Activated naive CD8-positive, alpha-beta T cell treated with anti-CD3 and anti-CD28 coated beads for 36 hours (primary cell): ENCODE measurements at regions not wholly inside any gene's neighbourhood (a gene's known extent, or its start where the extent isn't known, plus 50 kb on each side); places are given as distances from the start of the nearest gene placed in this dataset.
"Not testable (repeated sequence)": the region's sequence is repeated elsewhere in the genome, so short reads cannot be mapped to it uniquely, and the experiment has no call there.

Source experiments
- DNase-seq: peaks from one replicate; pipeline ENCODE4 v3.0.0; 2021
- H3K27ac Mint-ChIP-seq: one replicate; pipeline ENCODE4 v1.8.0; 2022; ENCODE audit warnings: mild to moderate bottlenecking, moderate library complexity, mixed read lengths
- H3K27me3 Mint-ChIP-seq: one replicate; pipeline ENCODE4 v1.8.0; 2022; ENCODE audit warnings: mild to moderate bottlenecking, mixed read lengths
- H3K36me3 Mint-ChIP-seq: one replicate; pipeline ENCODE4 v1.8.0; 2021; ENCODE audit warnings: mild to moderate bottlenecking, mixed read lengths
- H3K4me1 Mint-ChIP-seq: one replicate; pipeline ENCODE4 v1.8.0; 2021; ENCODE audit warnings: mixed read lengths
- H3K4me3 Mint-ChIP-seq: one replicate; pipeline ENCODE4 v1.8.0; 2022; ENCODE audit warnings: mild to moderate bottlenecking, moderate library complexity, mixed read lengths
- H3K9me3 Mint-ChIP-seq: one replicate; pipeline ENCODE4 v1.8.0; 2022; ENCODE audit warnings: mixed read lengths

DNA sequence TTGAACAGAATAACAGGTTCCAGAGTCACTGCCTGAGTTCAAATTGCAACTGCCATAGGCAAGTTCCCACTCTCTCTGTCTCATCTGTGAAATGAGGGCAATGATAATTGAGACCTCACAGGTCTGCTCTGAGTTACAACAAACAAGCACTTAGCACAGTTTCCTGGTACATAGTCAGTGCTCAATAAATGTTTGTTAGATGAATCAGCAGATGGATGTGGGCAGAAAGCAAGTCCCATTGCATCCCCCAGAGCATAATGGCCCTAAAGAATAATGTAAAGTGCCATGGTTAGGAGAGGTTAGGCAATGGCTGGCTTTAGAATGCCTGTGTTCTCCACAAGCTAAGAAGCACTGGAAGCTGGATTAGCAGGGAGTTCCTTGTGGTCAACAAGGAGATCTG, 136.5 kb upstream of the LARP1 start:
- H3K27ac Mint-ChIP-seq, result no peak overlapping the region
- peaks cover 16% of the 10 kb centered on the region for H3K27me3 Mint-ChIP-seq
- H3K9me3 Mint-ChIP-seq, result no peaks in the 10 kb centered on the region
- no peaks in the 10 kb centered on the region for H3K36me3 Mint-ChIP-seq
- no peak overlapping the region for H3K4me3 Mint-ChIP-seq
- H3K4me1 Mint-ChIP-seq, result no peaks in the 10 kb centered on the region
- no peak for DNase-seq

DNA sequence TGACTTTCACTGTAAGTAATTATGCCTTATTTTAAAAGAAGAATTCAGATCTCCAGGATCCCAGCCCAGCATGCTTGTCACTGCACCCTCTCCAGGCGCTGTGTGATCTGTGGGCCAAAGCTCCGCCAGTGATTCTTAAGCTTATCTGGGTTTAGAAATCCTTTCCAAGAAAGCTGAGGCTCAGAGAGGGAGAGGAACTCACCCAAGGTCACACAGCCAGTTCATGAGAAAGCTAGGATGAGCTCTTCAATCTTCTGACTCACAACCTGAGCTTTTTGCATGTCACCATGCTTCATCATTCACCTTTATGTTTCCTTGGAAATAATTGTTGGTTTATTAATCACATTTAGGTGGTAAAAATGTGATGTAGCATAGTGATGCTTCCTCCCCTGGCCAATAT, 136.6 kb upstream of the HAND1 start:
- no peak overlapping the region for H3K4me3 Mint-ChIP-seq
- H3K27ac Mint-ChIP-seq, result no peak overlapping the region
- H3K36me3 Mint-ChIP-seq, result no peaks in the 10 kb centered on the region
- peaks cover 53% of the 10 kb centered on the region for H3K27me3 Mint-ChIP-seq
- peaks cover 5% of the 10 kb centered on the region for H3K4me1 Mint-ChIP-seq
- no peaks in the 10 kb centered on the region for H3K9me3 Mint-ChIP-seq
- DNase-seq, result no peak

DNA sequence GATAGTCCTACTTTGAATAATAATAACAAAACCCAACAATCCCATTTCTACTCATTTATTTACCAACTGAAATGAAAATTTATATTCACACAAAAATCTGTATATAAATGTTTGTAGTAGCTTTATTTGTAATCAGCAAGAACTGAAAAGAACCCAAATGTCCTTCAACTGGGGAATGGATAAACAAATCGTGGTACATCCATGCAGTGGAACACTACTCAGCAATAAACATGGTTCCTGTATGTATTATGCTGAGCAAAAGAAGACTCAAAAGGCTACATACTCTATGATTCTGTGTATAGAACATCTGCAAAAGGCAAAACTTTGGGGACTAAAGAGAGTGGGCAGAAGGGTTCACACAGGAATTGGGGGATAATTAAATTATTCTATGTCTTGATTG, 136.1 kb upstream of the HAND1 start:
- H3K27me3 Mint-ChIP-seq, result peaks cover 58% of the 10 kb centered on the region
- H3K4me1 Mint-ChIP-seq, result peaks cover 5% of the 10 kb centered on the region
- no peak for DNase-seq
- H3K27ac Mint-ChIP-seq, result no peak overlapping the region
- no peaks in the 10 kb centered on the region for H3K36me3 Mint-ChIP-seq
- no peaks in the 10 kb centered on the region for H3K9me3 Mint-ChIP-seq
- H3K4me3 Mint-ChIP-seq, result no peak overlapping the region

DNA sequence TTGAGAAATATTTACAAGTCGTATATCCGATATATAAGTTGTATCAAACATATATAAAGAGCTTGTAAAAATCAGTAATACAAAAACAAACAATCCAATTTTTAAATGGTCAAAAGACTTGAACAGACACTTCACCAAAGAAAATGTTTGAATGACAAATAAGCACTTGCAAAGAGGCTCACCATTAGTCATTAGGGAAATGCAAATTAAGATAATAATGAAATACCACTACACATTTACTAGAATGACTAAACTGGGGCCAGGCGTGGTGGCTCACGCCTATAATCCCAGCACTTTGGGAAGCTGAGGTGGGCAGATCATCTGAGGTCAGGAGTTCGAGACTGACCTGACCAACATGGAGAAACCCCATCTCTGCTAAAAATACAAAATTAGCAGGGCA, 134.6 kb upstream of the HAND1 start:
- Mint-ChIP-seq H3K4me3 (no peak overlapping the region), H3K36me3 (no peaks in the 10 kb centered on the region), H3K4me1 (peaks cover 5% of the 10 kb centered on the region), H3K27me3 (peaks cover 70% of the 10 kb centered on the region), H3K9me3 (no peaks in the 10 kb centered on the region), H3K27ac (no peak overlapping the region)
- no peak for DNase-seq

DNA sequence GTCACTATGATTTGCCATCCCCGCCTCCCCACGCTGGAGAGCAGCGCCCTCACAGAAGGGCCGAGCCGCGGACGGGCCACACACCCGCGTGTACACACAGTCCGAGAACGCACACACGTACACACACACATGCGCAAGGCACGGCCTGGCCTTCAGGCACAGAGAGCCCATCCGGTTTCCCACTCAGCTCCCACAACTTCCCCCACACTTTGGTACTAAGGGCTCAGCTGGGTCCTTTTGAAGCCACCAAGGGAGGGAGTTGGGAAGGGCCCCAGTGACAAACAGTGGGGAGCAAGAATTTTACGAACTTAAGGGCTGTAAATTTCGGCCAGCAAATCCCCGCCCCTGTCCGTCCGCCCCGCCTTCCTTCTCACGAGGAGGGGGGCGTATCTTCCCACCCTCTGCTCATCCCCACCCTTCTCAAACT, 133.3 kb upstream of the HAND1 start:
- DNase-seq, result no peak
- H3K27ac Mint-ChIP-seq, result no peak overlapping the region
- H3K4me1 Mint-ChIP-seq, result peaks cover 5% of the 10 kb centered on the region
- no peaks in the 10 kb centered on the region for H3K36me3 Mint-ChIP-seq
- peaks cover 77% of the 10 kb centered on the region for H3K27me3 Mint-ChIP-seq
- H3K9me3 Mint-ChIP-seq, result no peaks in the 10 kb centered on the region
- peak overlapping the region; percentile 52 for H3K4me3 Mint-ChIP-seq

DNA sequence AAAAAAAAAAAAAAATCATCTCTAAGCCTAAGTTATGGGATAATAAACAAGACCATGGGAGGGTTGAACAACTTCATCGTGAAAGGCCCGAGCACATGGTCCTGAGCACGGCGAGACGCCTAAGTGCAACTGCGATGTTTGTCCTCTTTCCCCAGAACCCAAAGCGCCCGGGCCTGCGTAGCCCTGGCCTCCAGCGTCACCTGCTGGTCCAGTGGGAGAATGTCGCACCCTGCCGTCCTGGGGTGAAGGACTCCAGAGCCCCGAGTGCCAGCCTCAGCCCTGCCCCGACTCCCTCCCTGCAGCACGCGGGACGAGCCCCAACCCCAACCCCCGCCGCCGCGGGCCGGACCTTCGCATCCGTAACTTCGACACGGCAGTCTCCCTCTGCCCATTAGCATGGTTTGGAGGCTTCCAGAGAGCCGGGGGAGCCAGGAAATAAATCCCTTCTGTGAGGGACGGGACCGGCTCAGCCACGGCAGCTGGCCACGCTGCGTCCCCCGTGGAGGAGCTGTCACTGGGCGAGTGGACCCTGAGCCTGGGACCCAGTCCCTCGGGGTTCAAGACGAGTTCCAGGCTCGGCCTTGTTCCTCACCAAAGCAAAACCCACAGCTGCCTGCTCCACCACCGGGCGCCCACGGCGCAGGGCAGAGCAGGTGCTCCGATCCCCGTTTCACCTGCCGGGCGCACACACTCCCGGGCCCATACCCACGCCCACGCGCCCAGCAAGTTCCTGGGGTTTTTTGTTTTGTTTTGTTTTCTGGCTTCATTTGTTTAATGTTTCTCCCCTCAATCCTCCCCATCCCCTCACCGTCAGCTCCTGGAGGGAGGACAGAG, 132.5 kb upstream of the HAND1 start:
- Mint-ChIP-seq H3K9me3 (no peaks in the 10 kb centered on the region), H3K4me1 (peaks cover 5% of the 10 kb centered on the region), H3K27me3 (peaks cover 79% of the 10 kb centered on the region), H3K36me3 (no peaks in the 10 kb centered on the region), H3K4me3 (no peak overlapping the region), H3K27ac (no peak overlapping the region)
- DNase-seq, result peak; percentile 83

DNA sequence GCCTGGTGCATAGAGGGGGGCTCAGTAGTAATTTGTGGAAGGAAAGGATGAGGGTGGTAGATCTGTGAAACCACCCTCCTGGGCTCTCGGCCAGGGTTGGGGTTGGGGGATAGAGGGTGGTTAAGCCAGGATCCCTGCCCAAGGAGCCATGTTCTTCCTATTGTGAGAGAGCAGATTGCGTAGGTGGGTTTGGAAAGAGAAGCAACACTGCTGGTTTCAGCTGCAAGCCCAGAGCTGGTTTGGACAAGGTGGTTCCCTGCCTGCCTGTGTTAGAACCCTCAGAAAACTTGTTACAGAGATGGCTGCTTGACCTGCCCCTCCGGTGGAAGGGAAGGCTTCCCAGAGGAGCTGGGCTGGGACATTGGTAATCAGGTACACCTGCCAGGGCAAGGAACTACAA, 131.2 kb upstream of the HAND1 start:
- Mint-ChIP-seq H3K4me3 (no peak overlapping the region), H3K36me3 (no peaks in the 10 kb centered on the region), H3K9me3 (no peaks in the 10 kb centered on the region), H3K27ac (no peak overlapping the region), H3K27me3 (peaks cover 81% of the 10 kb centered on the region), H3K4me1 (peaks cover 5% of the 10 kb centered on the region)
- no peak for DNase-seq

DNA sequence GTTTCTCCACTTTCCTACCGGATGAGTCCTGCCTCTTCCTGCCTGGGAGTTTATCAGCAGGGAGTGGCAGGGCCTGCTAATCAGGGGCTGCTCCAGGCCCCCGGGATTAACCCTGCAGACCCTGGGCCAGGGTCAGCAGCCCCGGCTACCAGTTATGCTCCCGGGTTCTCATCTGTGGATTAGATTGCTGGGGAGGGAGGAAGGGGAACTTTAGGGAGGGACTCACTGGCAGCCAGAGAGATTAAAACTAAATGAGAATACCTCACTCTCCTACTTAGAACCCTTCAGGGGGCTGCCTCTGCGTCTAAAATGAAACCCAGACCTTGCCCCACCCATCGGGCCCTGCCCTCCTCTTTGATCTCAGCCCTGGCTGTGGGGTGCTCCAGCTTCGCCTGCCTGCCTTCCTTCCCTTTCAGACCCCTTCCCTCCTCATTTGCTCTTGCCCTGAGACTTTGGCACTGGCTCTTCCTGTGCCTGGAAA, 130.5 kb upstream of the HAND1 start:
- Mint-ChIP-seq H3K9me3 (no peaks in the 10 kb centered on the region), H3K4me1 (peaks cover 5% of the 10 kb centered on the region), H3K27ac (no peak overlapping the region), H3K27me3 (peaks cover 86% of the 10 kb centered on the region), H3K36me3 (no peaks in the 10 kb centered on the region), H3K4me3 (no peak overlapping the region)
- no peak for DNase-seq

DNA sequence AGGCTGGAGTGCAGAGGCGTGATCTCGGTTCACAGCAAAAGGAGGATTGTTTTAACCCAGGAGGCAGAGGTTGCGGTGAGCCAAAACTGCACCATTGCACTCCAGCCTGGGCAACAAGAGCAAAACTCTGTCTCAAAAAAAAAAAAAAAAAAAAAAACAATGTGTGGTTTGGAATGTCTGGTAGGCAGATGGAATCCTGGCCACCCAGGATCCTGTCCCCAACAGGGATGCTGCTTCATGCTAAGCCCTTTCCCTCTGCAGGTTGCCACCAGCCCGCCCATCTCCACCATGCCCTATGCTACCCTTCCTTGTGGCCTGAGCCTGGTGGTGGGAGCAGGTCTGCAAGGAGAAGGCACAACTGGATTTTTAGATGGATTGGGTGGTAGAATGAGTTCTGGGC, 129.7 kb upstream of the HAND1 start:
- no peaks in the 10 kb centered on the region for H3K36me3 Mint-ChIP-seq
- H3K9me3 Mint-ChIP-seq, result no peaks in the 10 kb centered on the region
- DNase-seq, result no peak
- H3K27me3 Mint-ChIP-seq, result peaks cover 85% of the 10 kb centered on the region
- H3K4me3 Mint-ChIP-seq, result no peak overlapping the region
- peaks cover 5% of the 10 kb centered on the region for H3K4me1 Mint-ChIP-seq
- H3K27ac Mint-ChIP-seq, result no peak overlapping the region

DNA sequence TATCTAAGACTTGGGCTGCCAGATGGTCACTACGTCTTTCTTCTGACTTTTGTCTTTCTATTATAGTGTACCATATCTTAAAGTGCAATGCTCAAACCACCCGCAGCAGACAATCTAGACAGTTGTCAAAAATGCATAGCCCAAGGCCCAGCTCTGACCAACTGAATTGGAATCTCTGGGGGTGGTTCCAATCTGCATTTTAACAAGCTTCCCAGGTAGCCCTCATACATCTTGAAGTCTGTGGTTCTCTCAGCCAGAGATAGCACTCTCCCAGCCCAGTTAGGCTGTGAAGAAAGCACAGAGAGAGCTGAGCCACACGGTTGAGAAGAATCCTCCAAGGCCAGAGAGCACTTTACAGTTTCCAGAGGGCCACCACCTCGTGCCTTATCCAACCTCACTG, 128.2 kb upstream of the HAND1 start:
- peaks cover 1% of the 10 kb centered on the region for H3K4me1 Mint-ChIP-seq

DNA sequence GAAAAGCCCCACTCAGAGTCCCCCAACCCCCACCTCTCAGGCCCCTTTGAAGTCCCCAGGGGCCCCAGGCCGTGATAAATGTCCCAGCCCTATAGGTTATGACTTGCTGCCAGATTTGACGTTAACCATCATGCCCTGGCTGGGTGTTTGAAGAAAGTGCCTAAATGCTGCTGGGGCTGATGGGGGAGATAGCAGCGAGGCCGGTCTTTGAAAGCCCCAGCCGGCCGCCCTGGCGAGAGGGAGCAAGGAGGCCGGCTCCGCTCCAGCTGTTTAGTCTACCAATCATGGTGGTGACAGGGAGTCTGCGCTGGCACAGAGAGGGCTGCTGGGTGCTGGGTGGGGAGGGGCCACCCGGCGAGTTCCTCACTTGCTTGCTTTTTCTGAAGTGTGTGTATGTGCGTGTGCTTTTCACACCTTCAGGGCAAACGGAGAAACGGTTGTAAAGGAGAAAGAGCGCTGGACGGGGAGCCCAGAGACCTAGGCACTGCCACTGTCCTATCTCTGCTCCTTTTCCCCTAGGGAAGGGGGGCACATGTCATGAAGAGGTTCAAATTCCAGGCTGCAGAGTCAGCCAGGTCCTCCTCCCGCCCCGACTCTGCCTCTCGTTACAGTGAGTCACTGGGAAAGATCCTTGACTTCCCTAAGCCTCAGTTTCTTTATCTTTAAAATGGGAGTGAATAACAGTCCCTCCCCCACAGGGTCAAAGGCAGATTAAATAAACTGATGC, 126.1 kb upstream of the HAND1 start:
- no peaks in the 10 kb centered on the region for H3K4me1 Mint-ChIP-seq
- H3K36me3 Mint-ChIP-seq, result no peaks in the 10 kb centered on the region
- DNase-seq, result no peak
- H3K27me3 Mint-ChIP-seq, result peaks cover 70% of the 10 kb centered on the region
- no peaks in the 10 kb centered on the region for H3K9me3 Mint-ChIP-seq
- no peak overlapping the region for H3K27ac Mint-ChIP-seq
- H3K4me3 Mint-ChIP-seq, result no peak overlapping the region

More for the DNA sequence above, 128.2 kb upstream of the HAND1 start:
- Mint-ChIP-seq H3K9me3 (no peaks in the 10 kb centered on the region), H3K27me3 (peaks cover 82% of the 10 kb centered on the region), H3K4me3 (no peak overlapping the region), H3K27ac (no peak overlapping the region), H3K36me3 (no peaks in the 10 kb centered on the region)
- DNase-seq, result no peak

DNA sequence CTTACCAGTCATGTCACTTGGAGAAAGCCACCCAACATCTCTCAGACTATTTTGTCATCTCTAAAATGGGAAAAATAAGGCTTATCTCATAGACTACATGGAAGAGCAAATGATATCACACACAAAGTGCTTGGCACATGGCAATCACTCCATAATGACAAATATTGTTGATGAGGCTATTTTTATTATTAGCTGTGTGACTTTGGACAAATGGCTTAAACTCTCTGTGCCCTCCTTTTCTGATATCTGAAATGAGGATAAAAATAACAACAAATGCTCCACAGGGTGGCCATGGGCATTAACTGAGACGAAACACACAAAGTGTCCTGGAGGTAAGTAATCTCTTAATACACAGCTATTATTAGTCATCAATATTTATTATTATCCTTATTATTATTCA, 125.5 kb upstream of the HAND1 start:
- no peaks in the 10 kb centered on the region for H3K9me3 Mint-ChIP-seq
- no peak overlapping the region for H3K27ac Mint-ChIP-seq
- no peak for DNase-seq
- H3K4me3 Mint-ChIP-seq, result no peak overlapping the region
- no peaks in the 10 kb centered on the region for H3K4me1 Mint-ChIP-seq
- no peaks in the 10 kb centered on the region for H3K36me3 Mint-ChIP-seq
- peaks cover 69% of the 10 kb centered on the region for H3K27me3 Mint-ChIP-seq

DNA sequence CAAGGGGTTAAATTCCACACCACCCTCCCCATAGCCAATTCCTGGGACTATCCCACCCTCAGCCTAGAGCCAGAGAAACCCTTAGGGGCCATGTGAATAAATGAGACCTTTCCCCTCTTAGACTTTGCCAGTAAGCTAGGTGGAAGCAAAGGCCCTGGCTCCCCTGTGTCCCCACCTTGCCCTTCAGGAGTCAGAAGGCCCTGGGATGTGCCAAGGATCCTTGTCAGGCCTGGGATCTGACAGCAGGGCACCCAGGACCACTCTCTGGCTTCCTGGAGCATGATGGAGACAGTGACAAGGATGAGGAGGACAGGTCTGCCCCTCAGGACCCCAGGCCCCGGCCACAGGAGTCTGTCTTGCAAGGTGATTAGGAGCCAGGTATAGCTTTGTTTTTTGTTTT, 125.0 kb upstream of the HAND1 start:
- Mint-ChIP-seq H3K27me3 (peaks cover 66% of the 10 kb centered on the region), H3K4me1 (no peaks in the 10 kb centered on the region), H3K4me3 (no peak overlapping the region), H3K36me3 (no peaks in the 10 kb centered on the region), H3K9me3 (no peaks in the 10 kb centered on the region), H3K27ac (no peak overlapping the region)
- DNase-seq, result no peak

DNA sequence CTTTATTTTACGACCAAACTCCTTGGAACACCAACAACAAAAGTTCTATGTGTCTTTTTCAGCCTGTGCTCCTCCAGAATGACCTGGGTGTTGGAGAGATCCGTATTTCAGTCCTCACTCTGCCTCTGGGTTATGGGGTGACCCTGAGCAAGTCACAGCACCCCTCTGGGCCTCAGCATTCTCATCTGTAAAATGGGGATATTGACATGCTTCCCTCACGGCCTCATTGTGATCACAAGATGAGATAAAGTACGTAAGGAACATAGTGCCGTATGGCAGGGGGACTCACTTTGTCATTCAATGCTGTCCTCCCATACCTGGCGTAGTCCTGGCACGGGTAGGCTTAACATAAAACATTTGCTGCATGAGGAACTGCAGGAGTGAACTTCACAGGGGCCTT, 123.0 kb upstream of the HAND1 start:
- no peaks in the 10 kb centered on the region for H3K36me3 Mint-ChIP-seq
- no peak overlapping the region for H3K4me3 Mint-ChIP-seq
- H3K27me3 Mint-ChIP-seq, result peaks cover 53% of the 10 kb centered on the region
- H3K4me1 Mint-ChIP-seq, result no peaks in the 10 kb centered on the region
- H3K9me3 Mint-ChIP-seq, result no peaks in the 10 kb centered on the region
- no peak overlapping the region for H3K27ac Mint-ChIP-seq
- DNase-seq, result no peak

DNA sequence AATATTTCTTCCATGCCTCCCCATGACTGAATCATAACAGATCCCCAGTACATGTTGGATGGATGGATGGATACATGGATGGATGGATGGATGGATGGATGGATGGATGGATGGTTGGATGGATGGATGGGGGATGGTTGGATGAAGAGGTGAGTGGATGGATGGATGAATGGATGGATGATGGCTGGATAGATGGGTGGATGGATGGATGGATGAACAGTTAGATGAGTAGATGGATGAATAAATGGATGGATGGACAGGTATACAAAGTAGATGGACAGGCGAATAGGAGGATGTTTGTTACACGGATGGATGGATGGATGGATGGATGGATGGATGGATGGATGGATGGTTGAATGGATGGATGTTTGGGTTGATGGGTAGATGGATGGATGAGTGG, 120.0 kb upstream of the HAND1 start:
- H3K4me1 Mint-ChIP-seq, result no peaks in the 10 kb centered on the region
- peaks cover 26% of the 10 kb centered on the region for H3K27me3 Mint-ChIP-seq
- no peak overlapping the region for H3K27ac Mint-ChIP-seq
- no peak for DNase-seq
- H3K36me3 Mint-ChIP-seq, result no peaks in the 10 kb centered on the region
- no peak overlapping the region for H3K4me3 Mint-ChIP-seq
- H3K9me3 Mint-ChIP-seq, result no peaks in the 10 kb centered on the region

DNA sequence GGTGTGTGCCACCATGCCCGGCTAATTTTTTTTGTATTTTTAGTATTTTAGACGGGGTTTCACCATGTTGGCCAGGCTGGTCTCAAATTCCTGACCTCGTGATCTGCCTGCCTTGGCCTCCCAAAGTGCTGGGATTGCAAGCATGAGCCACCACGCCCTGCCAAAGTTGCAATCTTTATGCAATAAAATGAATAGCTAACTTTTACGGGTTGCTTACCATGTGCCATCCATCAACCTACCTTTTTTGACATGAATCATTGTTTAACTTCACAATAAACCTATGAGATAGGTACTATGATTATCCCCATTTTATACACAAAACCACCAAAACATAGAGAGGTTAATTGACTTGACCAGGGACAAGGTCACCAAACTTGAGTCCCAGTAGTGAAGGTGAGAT, 118.8 kb upstream of the HAND1 start:
- not testable (repeated sequence) for H3K9me3 Mint-ChIP-seq, H3K4me1 Mint-ChIP-seq, H3K36me3 Mint-ChIP-seq, H3K27ac Mint-ChIP-seq, DNase-seq, H3K4me3 Mint-ChIP-seq
- H3K27me3 Mint-ChIP-seq, result peaks cover 16% of the 10 kb centered on the region
